ENCODE measurements at regions not wholly inside any gene's neighbourhood (a gene's known extent, or its start where the extent isn't known, plus 50 kb on each side); places are given as distances from the start of the nearest gene placed in this dataset.

GRCh38 chr11:45518141-45518832 is 147.1 kb downstream of the CHST1 start:
- no peak for DNase-seq (ENCODE audit: low spot score)

GRCh38 chr11:45517171-45517770 is 148.2 kb downstream of the CHST1 start:
- no peak for DNase-seq (ENCODE audit: low spot score)

- no peak for DNase-seq (ENCODE audit: low spot score)
Observed at GRCh38 chr11:45513821-45514340, 151.5 kb downstream of the CHST1 start.

- no peak for DNase-seq (ENCODE audit: low spot score)
Observed at GRCh38 chr11:45512471-45513148, 152.8 kb downstream of the CHST1 start.

- DNase-seq (ENCODE audit: low spot score) = no peak
Observed at GRCh38 chr11:45511566-45511965, 153.9 kb downstream of the CHST1 start.

GRCh38 chr11:45507916-45508315 is 157.5 kb downstream of the CHST1 start:
- no peak for DNase-seq (ENCODE audit: low spot score)

- no peak for DNase-seq (ENCODE audit: low spot score)
Observed at GRCh38 chr11:45503311-45503710, 162.1 kb downstream of the CHST1 start.

- DNase-seq (ENCODE audit: low spot score) = no peak
Observed at GRCh38 chr11:45502226-45502545, 163.2 kb downstream of the CHST1 start.

GRCh38 chr11:45501392-45502225 is 163.8 kb downstream of the CHST1 start:
- no peak for DNase-seq (ENCODE audit: low spot score)

- DNase-seq (ENCODE audit: low spot score) = no peak
Observed at GRCh38 chr11:45500451-45500850, 165.0 kb downstream of the CHST1 start.

GRCh38 chr11:45494738-45495137 is 170.7 kb downstream of the CHST1 start:
- DNase-seq (ENCODE audit: low spot score) = no peak

- no peak for DNase-seq (ENCODE audit: low spot score)
Observed at GRCh38 chr11:45489281-45489905, 176.0 kb downstream of the CHST1 start.

GRCh38 chr11:45486461-45486860 is 179.0 kb downstream of the CHST1 start:
- no peak for DNase-seq (ENCODE audit: low spot score)

GRCh38 chr11:45485070-45485707 is 180.2 kb downstream of the CHST1 start:
- DNase-seq (ENCODE audit: low spot score) = no peak

GRCh38 chr11:45484326-45484883 is 181.0 kb downstream of the CHST1 start:
- no peak for DNase-seq (ENCODE audit: low spot score)

- DNase-seq (ENCODE audit: low spot score) = no peak
Observed at GRCh38 chr11:45483416-45483815, 182.0 kb downstream of the CHST1 start.

GRCh38 chr11:45482331-45482730 is 183.1 kb downstream of the CHST1 start:
- no peak for DNase-seq (ENCODE audit: low spot score)

- DNase-seq (ENCODE audit: low spot score) = no peak
Observed at GRCh38 chr11:45481026-45481425, 184.4 kb downstream of the CHST1 start.

GRCh38 chr11:45477588-45477987 is 187.8 kb downstream of the CHST1 start:
- no peak for DNase-seq (ENCODE audit: low spot score)

GRCh38 chr11:45476126-45476525 is 189.3 kb downstream of the CHST1 start:
- DNase-seq (ENCODE audit: low spot score) = no peak

GRCh38 chr11:45475173-45475572 is 189.0 kb upstream of the SYT13 start:
- DNase-seq (ENCODE audit: low spot score) = no peak

Data from COLO829 (cell line).